MM.1S (cell line): ENCODE measurements at regions not wholly inside any gene's neighbourhood (a gene's known extent, or its start where the extent isn't known, plus 50 kb on each side); places are given as distances from the start of the nearest gene placed in this dataset.

ENCODE experiments used
- EZH2 ChIP-seq: fragments of 300-600 bp; sonication (generic); optimal IDR thresholded peaks from 2 replicates; pipeline ENCODE3; 2017; ENCODE audit warnings: low read depth, mild to moderate bottlenecking, antibody characterized with exemption, low read length, mixed read lengths
- TF ChIP-seq, protein P1 (sequence below): fragments of 300-600 bp; sonication (generic); IDR thresholded peaks from 2 replicates; pipeline ENCODE4 v1.5.1; 2016; ENCODE audit warnings: antibody characterized with exemption, low read length, mixed read lengths

DNA sequence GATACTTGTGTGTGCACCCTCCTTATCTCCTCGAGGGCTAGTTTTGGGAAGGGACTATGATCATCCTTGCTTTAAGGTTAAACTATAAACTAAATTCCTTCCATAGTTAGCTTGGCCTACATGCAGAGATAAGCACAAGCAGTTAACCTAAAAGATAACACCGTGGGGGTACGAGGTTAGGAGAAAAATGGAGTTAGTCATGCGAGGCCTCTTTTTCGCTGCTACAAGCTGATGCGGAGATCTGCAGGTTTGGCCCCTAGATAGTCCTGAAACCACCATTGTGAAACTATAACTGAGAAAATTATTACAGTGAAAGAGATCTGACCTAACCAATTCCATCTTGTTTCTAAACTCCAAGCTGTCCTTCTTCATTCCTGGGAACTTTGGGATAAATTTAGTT is 113.7 kb upstream of the ZKSCAN2 start:
- no peak for TF ChIP-seq EZH2
- TF ChIP-seq, protein P1, sequence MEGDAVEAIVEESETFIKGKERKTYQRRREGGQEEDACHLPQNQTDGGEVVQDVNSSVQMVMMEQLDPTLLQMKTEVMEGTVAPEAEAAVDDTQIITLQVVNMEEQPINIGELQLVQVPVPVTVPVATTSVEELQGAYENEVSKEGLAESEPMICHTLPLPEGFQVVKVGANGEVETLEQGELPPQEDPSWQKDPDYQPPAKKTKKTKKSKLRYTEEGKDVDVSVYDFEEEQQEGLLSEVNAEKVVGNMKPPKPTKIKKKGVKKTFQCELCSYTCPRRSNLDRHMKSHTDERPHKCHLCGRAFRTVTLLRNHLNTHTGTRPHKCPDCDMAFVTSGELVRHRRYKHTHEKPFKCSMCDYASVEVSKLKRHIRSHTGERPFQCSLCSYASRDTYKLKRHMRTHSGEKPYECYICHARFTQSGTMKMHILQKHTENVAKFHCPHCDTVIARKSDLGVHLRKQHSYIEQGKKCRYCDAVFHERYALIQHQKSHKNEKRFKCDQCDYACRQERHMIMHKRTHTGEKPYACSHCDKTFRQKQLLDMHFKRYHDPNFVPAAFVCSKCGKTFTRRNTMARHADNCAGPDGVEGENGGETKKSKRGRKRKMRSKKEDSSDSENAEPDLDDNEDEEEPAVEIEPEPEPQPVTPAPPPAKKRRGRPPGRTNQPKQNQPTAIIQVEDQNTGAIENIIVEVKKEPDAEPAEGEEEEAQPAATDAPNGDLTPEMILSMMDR: no peak
